ENCODE measurements at regions not wholly inside any gene's neighbourhood (a gene's known extent, or its start where the extent isn't known, plus 50 kb on each side); places are given as distances from the start of the nearest gene placed in this dataset.

DNA sequence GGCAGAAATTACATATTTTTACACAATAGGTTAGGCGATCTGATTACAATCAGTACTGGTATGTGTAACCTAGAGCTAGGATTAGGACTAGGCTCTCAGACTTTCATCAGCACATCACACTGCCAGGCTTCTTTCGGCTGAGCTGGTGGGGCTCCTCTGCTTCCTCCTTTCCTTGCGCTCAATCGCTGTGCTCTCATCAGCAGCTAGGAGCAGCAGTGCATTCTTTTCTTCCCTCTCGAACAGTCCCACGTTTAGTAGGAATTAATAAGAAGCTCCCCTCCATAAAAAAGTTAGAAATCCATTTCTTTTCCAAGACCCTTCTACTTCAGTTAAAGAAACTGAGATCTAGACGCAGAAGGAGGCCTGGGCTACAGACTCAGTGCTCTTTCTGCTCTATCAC, 350.4 kb downstream of the SPRY1 start:
- no peak for DNase-seq (ENCODE audit: low read depth in 2 of 2)

- DNase-seq (ENCODE audit: low read depth in 2 of 2), result no peak
These were observed 352.2 kb downstream of the SPRY1 start for GRCh38 chr4:123748806-123749205.

- DNase-seq (ENCODE audit: low read depth in 2 of 2), result no peak
These were observed 352.8 kb downstream of the SPRY1 start for GRCh38 chr4:123749383-123749782.

- no peak for DNase-seq (ENCODE audit: low read depth in 2 of 2)
These were observed 353.4 kb downstream of the SPRY1 start for GRCh38 chr4:123750044-123750443.

GRCh38 chr4:123755655-123756054, 359.1 kb downstream of the SPRY1 start:
- no peak for DNase-seq (ENCODE audit: low read depth in 2 of 2)

DNA sequence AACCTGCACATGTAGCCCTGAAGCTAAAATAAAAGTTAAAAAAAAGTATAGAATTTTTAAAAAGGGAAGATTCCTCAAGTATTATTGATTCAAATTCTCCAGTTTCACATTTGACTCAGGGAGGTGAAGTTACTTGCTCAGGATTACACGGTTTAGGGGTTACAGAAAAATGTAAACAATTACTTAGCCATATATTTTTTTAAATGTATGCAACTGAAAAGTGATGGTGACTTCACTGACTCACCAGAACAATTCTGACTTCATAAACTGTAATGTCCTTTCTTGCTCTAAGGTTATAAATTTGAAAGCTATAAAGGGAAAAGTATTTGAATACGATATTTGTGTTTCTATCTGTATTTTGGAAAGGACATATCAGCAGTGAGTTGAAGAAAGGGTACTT, 371.2 kb downstream of the SPRY1 start:
- DNase-seq (ENCODE audit: low read depth in 2 of 2), result no peak

DNA sequence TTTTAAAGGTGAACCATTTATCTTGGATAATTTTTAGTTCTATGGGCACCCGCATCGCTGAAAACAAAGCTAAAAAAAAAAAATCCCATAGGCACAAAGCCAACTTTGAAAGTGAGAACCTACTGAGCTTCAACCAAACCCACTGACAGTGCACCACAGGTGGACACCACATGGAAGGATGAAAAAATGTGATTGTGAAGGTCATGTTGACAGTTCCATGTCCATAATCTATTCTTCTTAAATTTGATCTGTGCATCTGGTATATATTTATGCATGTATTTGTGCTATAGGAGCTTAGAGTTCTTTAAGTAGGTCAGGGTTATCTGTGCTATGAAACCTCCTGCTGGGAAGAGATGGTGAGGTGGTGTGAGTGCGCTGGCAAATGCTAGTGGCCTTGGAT, 374.3 kb downstream of the SPRY1 start:
- DNase-seq (ENCODE audit: low read depth in 2 of 2), result no peak

DNA sequence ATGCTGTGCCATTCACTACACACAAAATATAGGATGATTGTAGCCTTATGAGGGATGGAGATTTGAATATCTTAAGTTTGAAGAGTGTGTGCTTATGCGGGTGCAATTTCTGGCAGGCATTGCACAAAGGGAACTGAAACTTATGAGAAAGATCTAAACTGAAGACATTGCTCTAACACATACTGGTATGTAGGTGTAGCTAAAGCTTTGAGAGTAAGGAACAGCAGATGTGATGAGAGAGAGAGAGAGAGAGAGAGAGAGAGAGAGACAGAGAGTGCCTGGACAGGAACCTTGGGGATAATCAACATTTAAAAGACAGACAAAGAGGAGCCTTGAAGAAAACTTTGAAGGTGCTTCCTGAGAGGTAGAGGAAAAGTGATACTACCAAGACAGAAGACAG, 379.7 kb downstream of the SPRY1 start:
- DNase-seq (ENCODE audit: low read depth in 2 of 2), result no peak

GRCh38 chr4:123777373-123777772, 380.8 kb downstream of the SPRY1 start:
- no peak for DNase-seq (ENCODE audit: low read depth in 2 of 2)

DNA sequence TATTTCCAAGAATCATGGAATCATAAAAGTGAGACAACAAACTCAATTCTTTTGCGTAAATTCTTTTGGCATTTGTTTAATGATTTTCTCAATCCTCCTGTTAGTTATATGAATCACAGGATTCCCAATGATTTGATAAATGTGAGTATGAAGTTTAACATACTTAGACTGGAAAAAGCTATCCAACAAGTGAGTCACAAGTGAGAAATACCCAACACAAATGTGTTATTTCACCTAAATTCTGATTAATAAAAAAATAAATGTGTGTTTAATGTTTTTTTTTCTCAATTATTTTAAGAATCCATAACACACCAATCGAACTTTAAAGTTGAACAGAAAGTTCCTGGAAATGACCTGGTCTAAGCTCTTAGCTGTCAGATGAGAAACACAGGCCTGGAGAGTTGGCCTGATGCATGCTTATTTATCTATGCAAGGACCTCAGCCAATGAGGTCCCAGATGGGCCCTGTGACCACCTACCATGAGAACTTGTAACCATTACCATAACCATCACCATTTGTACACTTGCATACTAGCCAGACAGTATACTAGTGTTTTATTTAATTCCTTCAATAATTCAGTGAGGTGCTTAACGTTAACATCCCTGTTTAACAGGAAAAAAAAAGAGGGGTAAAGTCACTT, 386.7 kb downstream of the SPRY1 start:
- no peak for DNase-seq (ENCODE audit: low read depth in 2 of 2)

GRCh38 chr4:123783921-123784320, 387.3 kb downstream of the SPRY1 start:
- DNase-seq (ENCODE audit: low read depth in 2 of 2), result no peak

DNA sequence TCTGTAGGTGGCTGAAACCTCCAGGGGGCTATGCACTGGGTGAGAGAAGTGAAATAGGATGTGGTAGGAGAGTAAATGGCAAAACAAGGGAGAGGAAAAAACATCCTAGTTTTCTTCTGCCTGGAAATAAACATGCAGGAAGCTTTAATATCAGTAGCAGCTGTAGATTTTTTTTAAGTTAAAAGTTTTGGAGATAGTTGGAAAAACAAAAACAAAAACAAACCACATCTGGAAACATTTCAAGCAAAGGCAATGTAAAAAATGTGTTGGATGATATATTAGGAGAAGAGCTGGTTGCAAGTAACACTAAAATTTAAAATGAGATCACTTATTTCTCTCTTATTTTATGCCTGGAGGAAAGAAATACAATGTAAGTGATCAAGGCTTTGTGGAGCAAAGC, 388.0 kb downstream of the SPRY1 start:
- no peak for DNase-seq (ENCODE audit: low read depth in 2 of 2)

GRCh38 chr4:123785538-123785937, 388.9 kb downstream of the SPRY1 start:
- DNase-seq (ENCODE audit: low read depth in 2 of 2), result no peak

DNA sequence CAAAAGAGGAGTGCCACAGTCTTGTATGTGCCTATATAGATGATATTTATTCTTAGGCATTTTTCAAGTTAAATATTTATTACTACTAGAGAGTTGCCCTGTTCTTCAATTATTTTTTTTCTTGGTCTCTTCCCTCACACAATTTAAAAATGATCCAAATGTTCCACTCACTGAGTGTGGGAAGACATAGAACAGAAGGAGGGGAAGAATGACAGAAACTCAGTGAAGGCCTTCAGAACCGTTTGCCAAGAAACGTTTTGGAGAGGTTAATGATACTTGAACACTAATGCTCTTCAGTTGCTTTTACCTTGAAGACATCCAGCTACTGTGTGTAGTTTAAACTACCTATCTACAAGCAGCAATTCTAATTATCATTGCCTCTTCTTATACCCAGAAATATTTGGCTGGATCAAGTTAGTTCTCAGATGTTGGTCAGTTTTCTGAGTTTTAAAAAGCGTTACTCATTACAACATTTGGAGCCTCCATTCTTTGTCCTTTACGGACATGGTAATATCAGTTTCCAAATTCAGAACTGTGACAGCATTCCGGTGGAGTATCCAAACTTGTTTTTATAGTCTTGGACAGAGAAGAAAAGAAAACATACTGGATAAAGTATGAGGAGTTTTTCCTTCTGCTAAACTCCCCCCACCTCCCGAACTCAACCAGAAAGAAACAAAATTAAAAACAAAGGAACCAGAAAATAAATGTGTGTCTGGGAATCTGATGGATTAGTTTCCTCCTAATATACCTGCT, 389.7 kb downstream of the SPRY1 start:
- DNase-seq (ENCODE audit: low read depth in 2 of 2), result no peak

- no peak for DNase-seq (ENCODE audit: low read depth in 2 of 2)
These were observed 390.3 kb downstream of the SPRY1 start for GRCh38 chr4:123786920-123787319.

DNA sequence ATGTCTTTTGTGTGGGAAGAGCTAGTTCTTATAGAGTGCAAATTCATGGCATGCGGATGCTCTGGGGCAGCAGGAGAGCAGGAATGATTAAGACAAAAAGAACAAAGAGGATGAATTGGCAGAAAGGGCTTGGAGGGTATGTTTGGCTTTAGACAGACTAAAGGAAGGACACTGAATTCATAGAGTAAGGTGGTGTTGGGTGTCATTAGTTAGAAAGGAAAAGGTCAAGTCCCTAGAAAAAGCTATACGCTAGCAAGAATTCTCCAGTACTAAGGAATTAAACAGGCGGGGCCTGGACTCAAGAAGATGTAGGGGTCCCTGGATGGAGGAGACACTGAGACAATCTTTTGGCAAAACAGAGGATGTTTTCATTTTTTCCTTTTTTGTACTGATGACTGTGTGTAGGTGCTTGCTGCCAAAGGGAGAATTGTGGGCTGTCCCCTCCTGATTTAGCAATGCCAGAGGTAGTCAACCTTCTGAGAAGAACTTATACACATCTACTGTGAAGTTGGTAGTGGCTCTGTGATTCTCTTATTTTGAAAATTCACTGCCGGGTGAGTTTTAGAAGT, 391.0 kb downstream of the SPRY1 start:
- no peak for DNase-seq (ENCODE audit: low read depth in 2 of 2)

DNA sequence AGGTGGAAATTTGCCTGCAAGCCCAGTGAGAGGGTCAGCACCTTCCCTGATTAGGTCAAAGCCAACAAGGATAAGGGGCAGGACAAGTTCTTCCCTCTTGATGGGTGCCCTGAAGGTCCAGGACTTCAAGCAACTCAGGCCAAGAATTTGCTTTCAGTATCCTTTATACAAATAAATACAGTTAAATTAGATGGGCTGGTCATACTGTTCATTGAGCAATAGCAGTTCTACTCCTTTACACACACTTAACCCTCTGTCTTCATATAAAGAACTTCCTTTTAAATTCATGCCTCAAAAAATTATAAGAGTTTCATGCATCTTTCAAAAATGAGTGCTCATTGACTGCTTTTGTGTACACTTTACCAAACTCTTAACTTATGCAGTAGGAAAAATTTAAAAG, 392.0 kb downstream of the SPRY1 start:
- DNase-seq (ENCODE audit: low read depth in 2 of 2), result no peak

GRCh38 chr4:123790681-123791080, 394.1 kb downstream of the SPRY1 start:
- no peak for DNase-seq (ENCODE audit: low read depth in 2 of 2)

GRCh38 chr4:123802082-123802645, 405.6 kb downstream of the SPRY1 start:
- DNase-seq (ENCODE audit: low read depth in 2 of 2), result no peak

GRCh38 chr4:123802933-123803332, 406.3 kb downstream of the SPRY1 start:
- no peak for DNase-seq (ENCODE audit: low read depth in 2 of 2)

- no peak for DNase-seq (ENCODE audit: low read depth in 2 of 2)
These were observed 407.7 kb downstream of the SPRY1 start for GRCh38 chr4:123804196-123804721.

DNA sequence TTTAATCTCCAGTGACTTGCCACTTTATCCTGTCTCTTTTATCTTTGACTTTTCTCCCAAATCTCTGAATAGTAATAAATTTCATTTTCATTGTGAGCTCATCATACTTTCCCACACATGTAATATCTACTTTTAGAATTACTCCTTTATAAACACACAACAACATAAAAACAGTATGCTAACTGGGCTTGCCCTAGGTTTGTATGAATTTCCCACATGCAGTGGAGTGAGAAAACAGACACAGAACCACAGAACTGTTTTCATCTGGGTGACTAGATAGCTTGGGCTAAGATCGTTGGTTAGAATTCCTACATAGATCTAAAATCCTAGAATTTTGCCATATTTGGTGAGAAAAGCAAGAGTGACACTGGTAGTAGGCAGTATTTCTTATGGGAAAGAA, 409.5 kb downstream of the SPRY1 start:
- DNase-seq (ENCODE audit: low read depth in 2 of 2), result no peak

- no peak for DNase-seq (ENCODE audit: low read depth in 2 of 2)
These were observed 410.6 kb downstream of the SPRY1 start for GRCh38 chr4:123807187-123807586.
